H1 (cell line): ENCODE measurements at regions not wholly inside any gene's neighbourhood (a gene's known extent, or its start where the extent isn't known, plus 50 kb on each side); places are given as distances from the start of the nearest gene placed in this dataset.

Experiments
- CTCF ChIA-PET: fragments of 300-600 bp; sonication (Branson Sonifier 250); formaldehyde crosslinking; loops from one replicate; lab custom pipeline; 2021; ENCODE audit not compliant: partially characterized antibody; lab: Charles Lee
- POLR2A ChIA-PET: fragments of 300-600 bp; sonication (Branson Sonifier 250); formaldehyde crosslinking; loops from one replicate; lab custom pipeline; 2021; ENCODE audit warnings: inconsistent platforms; ENCODE audit not compliant: partially characterized antibody; lab: Charles Lee
- DNase-seq, 2 experiments: peaks; one replicate each; pipeline versions ENCODE4 v3.0.0 to v3.0.0-alpha.2; 2010 to 2022; ENCODE audit warnings: low spot score in 2 of 2, low read depth in 1 of 2, mixed read lengths in 1 of 2
- FAIRE-seq: peaks from 2 replicates; lab custom pipeline; 2011; peaks lifted over from hg19 to GRCh38; lab: Jason Lieb, UNC
- H2AFZ ChIP-seq: 2 replicates; pipeline ENCODE4 v1.8.1; 2012; ENCODE audit warnings: low read length, inconsistent platforms
- H2AK5ac ChIP-seq: 2 replicates; pipeline ENCODE4 v1.6.1; 2013; ENCODE audit warnings: low read depth, low read length
- H2BK120ac ChIP-seq: replicated peaks from 2 replicates; pipeline ENCODE3; 2013; ENCODE audit warnings: low read depth, low read length, inconsistent platforms
- H2BK12ac ChIP-seq: 2 replicates; pipeline ENCODE4 v1.6.1; 2013; ENCODE audit warnings: low read depth, low read length
- H2BK15ac ChIP-seq: 2 replicates; pipeline ENCODE4 v1.6.1; 2013; ENCODE audit warnings: low read length
- H2BK20ac ChIP-seq: 2 replicates; pipeline ENCODE4 v1.6.1; 2013; ENCODE audit warnings: low read length
- H2BK5ac ChIP-seq: 2 replicates; pipeline ENCODE4 v1.6.1; 2013; ENCODE audit warnings: low read depth, low read length
- H3K14ac ChIP-seq: 2 replicates; pipeline ENCODE4 v1.6.1; 2013; ENCODE audit warnings: inconsistent platforms; ENCODE audit not compliant: insufficient read length
- H3K18ac ChIP-seq: 2 replicates; pipeline ENCODE4 v1.6.1; 2013; ENCODE audit warnings: low read length; ENCODE audit errors: extremely low read depth
- H3K23ac ChIP-seq: 2 replicates; pipeline ENCODE4 v1.6.1; 2013; ENCODE audit warnings: inconsistent platforms; ENCODE audit not compliant: insufficient read length
- H3K23me2 ChIP-seq: 2 replicates; pipeline ENCODE4 v1.6.1; 2013; ENCODE audit warnings: low read depth, low read length
- H3K27ac ChIP-seq: 2 replicates; pipeline ENCODE4 v1.6.1; 2011; ENCODE audit warnings: low read depth, low read length, inconsistent platforms
- H3K27me3 ChIP-seq, 4 experiments: replicated peaks in 1 of 4; 1 replicate in 1 of 4; 2 replicates in 3 of 4; pipeline versions ENCODE4 v1.6.1 to v1.8.1; 2011 to 2013; ENCODE audit warnings: low read length in 3 of 4, mild to moderate bottlenecking in 3 of 4, inconsistent platforms in 2 of 4, mixed read lengths in 2 of 4, moderate library complexity in 1 of 4; ENCODE audit not compliant: control insufficient read depth in 3 of 4, insufficient read depth in 3 of 4; ENCODE audit errors: extremely low read depth in 1 of 4
- H3K36me3 ChIP-seq, 4 experiments: 2 replicates each; pipeline versions ENCODE4 v1.6.1 to v1.8.1; 2011 to 2013; ENCODE audit warnings: mild to moderate bottlenecking in 4 of 4, low read length in 3 of 4, moderate library complexity in 2 of 4, control low read depth in 1 of 4, inconsistent platforms in 1 of 4; ENCODE audit not compliant: insufficient read depth in 4 of 4, control insufficient read depth in 2 of 4
- H3K4ac ChIP-seq: replicated peaks from 2 replicates; pipeline ENCODE3; 2013; ENCODE audit warnings: low read length, low read depth, mixed read lengths, inconsistent platforms; ENCODE audit not compliant: insufficient read length
- H3K4me1 ChIP-seq, 4 experiments: replicated peaks in 1 of 4; 1 replicate in 1 of 4; 2 replicates in 3 of 4; pipeline versions ENCODE4 v1.6.1 to v1.8.1; 2011 to 2013; ENCODE audit warnings: low read length in 3 of 4, inconsistent platforms in 2 of 4, mixed read lengths in 1 of 4; ENCODE audit not compliant: insufficient read depth in 4 of 4, control insufficient read depth in 3 of 4
- H3K4me2 ChIP-seq, 2 experiments: 2 replicates each; pipeline versions ENCODE4 v1.6.1 to v1.8.1; 2011 to 2013; ENCODE audit warnings: low read depth in 2 of 2, low read length in 2 of 2, control low read depth in 1 of 2, inconsistent platforms in 1 of 2, mild to moderate bottlenecking in 1 of 2; ENCODE audit not compliant: insufficient read depth in 1 of 2
- H3K4me3 ChIP-seq, 4 experiments: fragments of 200-600, 300-600 bp in 1 of 4; sonication (generic), shearing (Covaris generic), sonication (Bioruptor Twin) in 1 of 4; 2 replicates each; pipeline versions ENCODE4 v1.5.1 to v1.8.1; 2011 to 2016; ENCODE audit warnings: low read length in 4 of 4, low read depth in 3 of 4, control low read depth in 2 of 4, inconsistent platforms in 2 of 4, mild to moderate bottlenecking in 2 of 4, mixed read lengths in 1 of 4, moderate library complexity in 1 of 4; ENCODE audit not compliant: insufficient read depth in 2 of 4; ENCODE audit errors: extremely low read depth in 1 of 4
- H3K56ac ChIP-seq: replicated peaks from 2 replicates; pipeline ENCODE3; 2013; ENCODE audit warnings: low read depth, mild to moderate bottlenecking, mixed read lengths, low read length, inconsistent platforms; ENCODE audit not compliant: insufficient read length
- H3K79me1 ChIP-seq: 2 replicates; pipeline ENCODE4 v1.6.1; 2013; ENCODE audit warnings: low read depth, low read length, control low read depth
- H3K79me2 ChIP-seq, 2 experiments: 2 replicates each; pipeline versions ENCODE4 v1.6.1 to v1.8.1; 2012 to 2013; ENCODE audit warnings: low read length in 2 of 2, mild to moderate bottlenecking in 2 of 2, inconsistent platforms in 1 of 2; ENCODE audit not compliant: insufficient read depth in 2 of 2, control insufficient read depth in 1 of 2
- H3K9ac ChIP-seq, 4 experiments: replicated peaks in 1 of 4; 1 replicate in 1 of 4; 2 replicates in 3 of 4; pipeline versions ENCODE4 v1.6.1 to v1.8.1; 2011 to 2013; ENCODE audit warnings: low read depth in 3 of 4, low read length in 3 of 4, control low read depth in 2 of 4, mild to moderate bottlenecking in 2 of 4, moderate library complexity in 2 of 4, inconsistent platforms in 1 of 4; ENCODE audit errors: extremely low read depth in 1 of 4
- H3K9me3 ChIP-seq, 2 experiments: 2 replicates each; pipeline versions ENCODE4 v1.6.1 to v1.8.1; 2012 to 2013; ENCODE audit warnings: mild to moderate bottlenecking in 2 of 2, moderate library complexity in 2 of 2, control low read depth in 1 of 2, inconsistent platforms in 1 of 2, low read depth in 1 of 2, low read length in 1 of 2, mixed read lengths in 1 of 2; ENCODE audit not compliant: insufficient read depth in 2 of 2
- H4K20me1 ChIP-seq, 2 experiments: replicated peaks in 1 of 2; 2 replicates each; pipeline versions ENCODE3 to v1.8.1; 2011 to 2013; ENCODE audit warnings: inconsistent platforms in 2 of 2, low read length in 2 of 2, mild to moderate bottlenecking in 1 of 2; ENCODE audit not compliant: insufficient read depth in 2 of 2, control insufficient read depth in 1 of 2
- H4K5ac ChIP-seq: 2 replicates; pipeline ENCODE4 v1.6.1; 2013; ENCODE audit warnings: low read length, low read depth, mixed read lengths, inconsistent platforms; ENCODE audit not compliant: insufficient read length
- H4K8ac ChIP-seq: 2 replicates; pipeline ENCODE4 v1.8.0; 2013; ENCODE audit warnings: mild to moderate bottlenecking, moderate library complexity, low read length, inconsistent platforms; ENCODE audit not compliant: insufficient read depth; ENCODE audit errors: extremely low read depth
- H4K91ac ChIP-seq: replicated peaks from 2 replicates; pipeline ENCODE3; 2013; ENCODE audit warnings: low read length, mixed read lengths, inconsistent platforms; ENCODE audit not compliant: insufficient read length
- ASH2L ChIP-seq: fragments of 200-600, 300-600 bp; sonication (generic); IDR thresholded peaks from one replicate; pipeline ENCODE4 v1.7.1; 2017; ENCODE audit warnings: low read length
- CTBP2 ChIP-seq: IDR thresholded peaks from 2 replicates; pipeline ENCODE4 v1.7.0; 2011; ENCODE audit warnings: borderline replicate concordance, mild to moderate bottlenecking, moderate library complexity, mixed read lengths, low read length; ENCODE audit not compliant: insufficient read depth, insufficient read length
- JUND ChIP-seq: IDR thresholded peaks from 2 replicates; pipeline ENCODE4 v1.6.1; 2011; ENCODE audit warnings: mild to moderate bottlenecking, improper control_type of control experiment, low read length
- WGBS, 2 experiments: shearing (Covaris generic) in 1 of 2; methylation state at CpG; one replicate each; pipeline versions ENCODE4 v1.1.6 to v1.1.7; 2013 to 2015; ENCODE audit warnings: low lambda C conversion rate in 2 of 2, mixed read lengths in 2 of 2, inconsistent platforms in 1 of 2, low coverage in 1 of 2, missing lambda C conversion rate in 1 of 2; ENCODE audit not compliant: insufficient replicate concordance in 2 of 2, insufficient coverage in 1 of 2, insufficient read length in 1 of 2; ENCODE audit errors: extremely low coverage in 1 of 2, missing lambda C conversion rate in 1 of 2; 5-methylcytosine and 5-hydroxymethylcytosine counted together

GRCh38 chr12:94832780-94833681 is 170.5 kb downstream of the NDUFA12 start:
- Histone ChIP-seq H3K27ac (no peak overlapping the region), H2BK120ac (no peak overlapping the region), H3K9me3 (peaks cover 0 to 8% of the 10 kb centered on the region in 2 experiments; a peak in 1 of 4 replicates), H2AFZ (peak overlapping the region; percentile 81), H3K18ac (peak overlapping the region; percentile 27; the same call in 1 of the 2 replicates), H3K79me2 (no peaks in the 10 kb centered on the region), H3K23ac (no peak overlapping the region), H4K8ac (peak overlapping the region; percentile 84; the same call in 1 of the 2 replicates), H2BK20ac (no peak overlapping the region), H4K5ac (peak overlapping the region; percentile 41), H3K56ac (no peak overlapping the region), H2BK15ac (no peak overlapping the region), H4K91ac (no peak overlapping the region), H3K4me1 (peaks cover 0 to 13% (median 7%) of the 10 kb centered on the region in 4 experiments), H3K4me2 (peak overlapping the region; percentile 20 to 45; a peak in 2 of 4 replicates), H3K9ac (0 out of 7 replicates have a peak overlapping the region, but pooled peaks of 1 of the 4 experiments have one; percentile 47), H2BK12ac (no peak overlapping the region), H3K14ac (no peak overlapping the region), H3K79me1 (no peaks in the 10 kb centered on the region), H3K4me3 (no peak overlapping the region; a peak in 1 of 8 replicates), H2BK5ac (no peak overlapping the region), H4K20me1 (no peaks in the 10 kb centered on the region), H3K36me3 (no peaks in the 10 kb centered on the region; a peak in 1 of 8 replicates), H3K23me2 (no peaks in the 10 kb centered on the region), H3K4ac (no peak overlapping the region), H2AK5ac (no peak overlapping the region), H3K27me3 (no peaks in the 10 kb centered on the region)
- ChIA-PET CTCF (interaction anchor here (0.7 to 1.2 kb wide), 2 partner anchors 14 to 16 kb away, joined by 3 to 4 read pairs; no protein-coding TSS in a partner anchor), POLR2A (interaction anchor here (0.7 to 1.1 kb wide), 4 partner anchors 16 to 107 kb away, joined by 3 read pairs; no protein-coding TSS in a partner anchor)
- no peak for FAIRE-seq
- peak; percentile 38 to 58 for DNase-seq
- TF ChIP-seq CTBP2 (no peak), ASH2L (peak; percentile 71), JUND (no peak)
- WGBS, 2 experiments: 58% methylated on average over 15 of the region's 15 CpGs; no CpG with 5 or more reads in 1 of the 2 experiments
